MM.1S (cell line): ENCODE measurements at regions not wholly inside any gene's neighbourhood (a gene's known extent, or its start where the extent isn't known, plus 50 kb on each side); places are given as distances from the start of the nearest gene placed in this dataset.

Experiments
- CTCF ChIP-seq: fragments of 300-600 bp; sonication (generic); IDR thresholded peaks from 2 replicates; pipeline ENCODE4 v1.5.1; 2016; ENCODE audit warnings: antibody characterized with exemption, low read length, mixed read lengths
- EZH2 ChIP-seq: fragments of 300-600 bp; sonication (generic); optimal IDR thresholded peaks from 2 replicates; pipeline ENCODE3; 2017; ENCODE audit warnings: low read depth, mild to moderate bottlenecking, antibody characterized with exemption, low read length, mixed read lengths

- TF ChIP-seq CTCF: no peak
- no peak for TF ChIP-seq EZH2
These were observed 577.4 kb upstream of the RORB start for GRCh38 chr9:73919712-73920111.
